ENCODE measurements at regions not wholly inside any gene's neighbourhood (a gene's known extent, or its start where the extent isn't known, plus 50 kb on each side); places are given as distances from the start of the nearest gene placed in this dataset.

DNA sequence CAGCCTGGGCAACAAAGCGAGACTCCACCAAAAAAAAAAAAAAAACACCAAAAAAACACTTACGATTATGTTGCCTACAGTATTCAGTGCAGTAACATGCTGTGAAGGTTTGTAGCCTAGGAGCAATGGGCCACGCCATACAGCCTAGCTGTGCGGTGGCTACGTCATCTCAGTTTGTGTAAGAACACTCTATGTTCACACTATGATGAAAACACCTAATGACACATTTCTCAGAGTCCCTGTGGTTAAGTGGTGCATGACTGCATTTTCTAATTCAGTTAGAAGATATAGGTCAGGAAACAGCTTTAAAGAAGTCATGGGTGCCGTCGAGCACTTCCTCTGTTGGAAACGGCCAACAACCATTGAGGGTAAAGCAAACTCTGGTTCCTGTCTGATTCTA, 75.7 kb upstream of the ANO1 start:
- no peak for DNase-seq

DNA sequence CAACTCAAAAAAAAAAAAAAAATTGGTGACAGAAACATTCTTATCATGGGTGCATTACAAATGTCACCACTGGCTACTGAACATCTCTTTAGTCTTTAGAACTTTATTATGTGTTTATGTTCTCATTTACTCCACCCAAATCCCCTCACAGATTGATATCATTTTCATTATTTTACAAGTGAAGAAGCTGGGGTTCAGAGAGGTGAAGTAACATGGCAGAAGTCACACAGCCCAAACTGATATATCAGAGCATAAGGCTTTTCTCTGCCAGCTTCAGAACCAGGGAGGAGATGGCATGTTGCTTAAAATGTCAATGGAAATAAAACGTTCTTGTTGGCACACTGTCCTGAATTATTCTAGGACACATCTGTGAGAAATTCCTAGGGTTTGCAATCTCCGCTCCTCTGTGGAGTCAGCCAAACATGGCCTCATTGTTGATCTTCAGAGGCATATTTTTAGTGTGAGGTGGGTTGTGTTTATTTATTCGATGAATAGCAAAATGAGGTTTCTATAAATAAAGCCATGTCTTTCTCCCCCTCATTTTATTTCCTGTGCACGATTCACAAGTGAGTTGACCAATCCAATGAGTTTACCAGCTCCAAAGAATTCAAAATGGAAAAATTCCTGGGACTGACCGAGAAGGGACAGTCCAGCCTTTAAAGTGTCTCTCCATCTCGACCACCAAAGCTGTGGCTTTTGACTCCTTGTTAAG, 72.9 kb upstream of the ANO1 start:
- DNase-seq: no peak

DNA sequence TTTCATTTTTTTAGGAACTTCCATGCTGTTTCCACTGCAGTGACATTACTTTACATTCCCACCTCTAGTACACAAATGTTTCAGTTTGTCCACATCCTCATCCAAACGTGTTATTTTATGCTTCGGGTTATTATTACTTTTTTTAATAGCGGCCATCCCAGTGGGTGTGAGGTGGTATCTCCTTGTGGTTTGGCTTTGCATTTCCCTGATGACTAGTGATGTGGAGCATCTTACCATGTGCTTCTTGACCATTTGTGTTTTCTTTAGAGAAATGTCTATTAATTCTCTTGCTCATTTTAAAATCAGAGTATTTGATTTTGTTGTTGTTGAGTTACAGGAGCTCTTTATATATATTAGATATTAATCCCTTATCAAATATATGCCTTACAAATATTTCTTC, 70.3 kb upstream of the ANO1 start:
- no peak for DNase-seq

DNA sequence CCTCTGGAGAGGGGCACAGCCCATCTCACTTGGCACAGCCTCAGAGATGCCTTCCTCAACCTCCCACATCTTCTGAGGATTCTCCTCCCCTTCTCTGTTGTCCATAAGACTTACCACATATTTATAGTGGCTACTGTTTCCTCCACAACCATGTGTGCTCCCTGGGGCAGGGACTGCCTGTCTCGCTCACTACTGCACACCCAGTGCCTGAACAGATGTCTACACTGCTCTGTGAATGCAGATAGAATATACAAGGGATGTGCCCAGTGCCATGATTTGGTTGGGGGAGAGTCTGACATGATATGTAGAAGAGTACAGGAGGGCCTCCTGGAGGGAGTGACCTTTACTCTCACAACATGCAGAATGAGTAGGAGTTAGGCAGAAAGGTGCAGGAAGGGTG, 67.3 kb upstream of the ANO1 start:
- DNase-seq: no peak

DNA sequence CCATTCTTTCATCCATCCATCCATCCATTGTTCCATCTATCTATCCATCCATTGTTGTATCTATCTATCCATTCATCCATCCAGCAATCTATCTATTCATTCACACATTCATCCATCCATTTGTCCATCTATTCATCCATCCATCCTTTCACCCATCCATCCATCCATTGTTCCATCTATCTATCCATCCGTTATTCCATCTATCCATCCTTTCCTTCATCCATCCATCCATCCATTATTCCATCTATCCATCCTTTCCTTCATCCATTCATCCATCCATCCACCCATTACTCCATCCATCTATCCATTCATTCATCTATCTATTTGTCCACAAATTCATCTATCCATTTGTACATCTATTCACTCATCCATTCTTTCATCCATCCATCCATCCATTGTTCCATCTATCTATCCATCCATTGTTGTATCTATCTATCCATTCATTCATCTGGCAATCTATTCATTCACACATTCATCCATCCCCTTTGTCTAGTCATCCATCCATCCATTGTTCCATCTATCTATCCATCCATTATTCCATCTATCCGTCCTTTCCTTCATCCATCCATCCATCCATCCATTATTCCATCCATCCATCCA, 65.9 kb upstream of the ANO1 start:
- DNase-seq: no peak

DNA sequence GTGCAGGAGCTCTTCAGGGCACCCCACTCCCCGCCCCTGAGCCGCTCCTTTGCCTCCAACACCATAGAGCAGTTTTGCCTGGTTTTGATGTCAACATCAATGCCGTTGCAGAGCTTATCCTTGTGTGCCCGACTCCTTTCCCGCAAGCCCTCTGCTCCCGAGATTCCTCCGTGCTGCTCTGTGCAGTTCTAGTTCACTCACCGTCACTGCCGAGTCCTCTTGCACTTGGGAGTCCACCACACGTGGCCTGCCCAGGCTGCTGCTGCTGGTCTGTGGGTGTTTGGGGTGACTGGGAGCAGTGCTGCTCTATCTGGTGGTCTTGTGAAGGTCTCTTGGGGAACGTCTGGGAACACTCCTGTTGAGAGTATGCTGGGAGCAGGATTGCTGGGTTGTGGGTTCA, 63.8 kb upstream of the ANO1 start:
- no peak for DNase-seq

DNA sequence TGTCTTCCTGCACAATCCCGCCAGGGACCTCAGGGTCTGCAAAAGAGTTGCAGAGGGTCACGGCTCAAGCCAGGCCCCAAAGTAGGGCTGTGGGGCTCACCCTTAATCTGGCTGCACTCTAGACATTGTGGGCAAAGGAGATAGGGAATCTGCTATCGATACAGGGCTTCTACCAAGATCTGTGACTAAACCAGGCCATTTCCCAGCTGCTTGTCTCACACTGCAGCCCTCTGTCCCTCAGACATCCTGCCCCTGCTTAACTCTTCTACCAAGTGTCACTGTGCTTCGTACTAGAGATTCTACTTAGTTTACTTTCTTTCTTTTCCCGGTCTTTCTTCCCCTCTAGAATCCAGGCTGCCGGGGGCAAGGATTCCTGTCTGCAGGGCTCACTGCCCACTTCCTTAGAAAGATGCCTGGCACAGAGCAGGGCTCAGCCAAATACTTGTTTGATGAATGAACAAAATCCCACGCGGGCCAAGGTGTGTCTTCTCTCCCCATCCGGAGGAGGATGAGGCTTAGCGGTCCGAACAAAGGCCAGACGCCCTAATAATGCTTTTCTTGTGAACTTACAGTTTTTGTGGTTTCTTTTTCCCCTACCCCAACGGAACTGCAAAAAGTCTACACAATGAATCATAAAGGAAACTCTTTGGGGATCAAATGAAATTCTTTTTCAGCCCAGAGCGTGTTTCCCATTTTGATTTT, 61.3 kb upstream of the ANO1 start:
- DNase-seq: no peak

DNA sequence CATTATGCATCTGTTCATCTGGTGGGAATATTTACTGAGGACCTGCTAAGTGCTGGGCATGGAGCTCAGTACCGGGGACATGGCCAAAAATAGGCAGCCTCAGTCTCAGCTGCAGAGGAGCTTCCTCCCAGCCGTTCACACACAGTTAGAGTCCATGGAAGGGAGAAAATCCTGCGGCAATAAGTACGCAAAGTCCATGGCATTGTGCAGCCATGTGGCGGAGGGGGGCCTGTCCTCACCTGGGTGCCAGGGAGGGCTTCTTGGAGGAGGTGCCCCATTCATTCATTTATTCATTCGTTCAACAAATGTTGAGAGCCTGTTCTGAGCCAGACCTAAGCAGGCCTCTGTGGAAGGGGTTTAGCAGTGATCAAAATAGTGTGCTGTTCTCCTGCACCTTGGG, 59.3 kb upstream of the ANO1 start:
- no peak for DNase-seq

DNA sequence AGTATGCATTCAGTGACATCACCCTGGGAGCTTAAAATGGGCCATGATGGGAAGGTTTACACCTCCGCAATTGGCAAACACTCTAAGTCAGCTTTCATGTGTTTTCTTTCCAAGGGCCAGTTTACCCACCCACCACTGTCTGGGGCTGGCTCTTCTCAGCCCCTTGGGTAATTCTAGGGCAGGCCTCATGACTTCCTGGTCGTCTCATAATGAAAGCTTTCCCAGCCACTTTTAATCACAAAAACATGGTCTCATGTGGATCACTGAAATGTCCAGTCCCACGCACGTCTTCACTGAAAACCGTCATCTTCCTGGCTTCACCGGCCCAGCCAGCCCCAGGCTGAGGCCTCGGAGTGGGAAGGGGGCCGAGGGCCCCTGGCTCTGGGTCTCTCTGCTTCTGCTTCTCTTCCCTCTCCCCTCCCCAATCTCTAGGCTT, 58.5 kb upstream of the ANO1 start:
- DNase-seq: no peak

DNA sequence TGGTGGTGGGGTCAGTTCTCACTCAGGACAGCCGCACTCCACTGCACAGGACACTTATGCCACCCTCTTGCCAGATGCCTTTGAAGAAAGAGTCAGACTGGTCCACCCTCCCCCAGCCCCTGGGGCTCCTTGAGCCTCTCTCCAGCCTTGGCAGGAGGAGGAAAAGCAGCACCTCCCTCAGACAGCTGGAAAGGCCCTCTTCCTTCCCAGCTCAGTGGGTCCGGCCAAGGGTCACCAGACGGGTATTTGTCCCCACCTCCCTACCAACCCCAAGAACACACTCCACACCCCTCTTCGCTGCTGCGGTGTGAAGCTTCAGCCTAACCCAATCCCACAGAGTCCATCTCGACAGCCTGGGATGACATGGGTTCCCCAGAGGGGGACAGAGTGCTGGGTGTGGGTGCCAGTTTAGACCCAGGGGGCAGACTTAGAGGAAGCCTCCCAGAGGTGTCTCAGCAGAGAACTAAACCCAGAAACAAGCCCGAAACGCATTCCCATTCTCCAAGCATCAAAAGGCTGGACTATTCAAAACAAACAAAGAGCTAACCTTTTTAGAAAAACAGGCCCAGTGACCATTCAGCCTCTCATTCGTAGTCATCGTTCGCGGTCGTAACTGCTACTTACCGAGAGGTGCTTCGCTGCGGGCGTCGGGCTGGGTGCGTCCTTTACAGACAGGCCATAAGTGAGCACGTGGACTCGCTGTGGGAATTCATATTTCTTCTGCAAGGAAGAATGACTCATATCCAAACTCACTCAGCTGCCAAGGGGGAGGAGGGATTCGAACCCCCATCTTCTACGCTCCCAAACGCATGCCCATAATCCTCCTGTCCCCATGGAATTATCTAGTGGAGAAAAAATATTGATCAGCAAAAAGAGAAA, 57.5 kb upstream of the ANO1 start:
- DNase-seq: no peak

DNA sequence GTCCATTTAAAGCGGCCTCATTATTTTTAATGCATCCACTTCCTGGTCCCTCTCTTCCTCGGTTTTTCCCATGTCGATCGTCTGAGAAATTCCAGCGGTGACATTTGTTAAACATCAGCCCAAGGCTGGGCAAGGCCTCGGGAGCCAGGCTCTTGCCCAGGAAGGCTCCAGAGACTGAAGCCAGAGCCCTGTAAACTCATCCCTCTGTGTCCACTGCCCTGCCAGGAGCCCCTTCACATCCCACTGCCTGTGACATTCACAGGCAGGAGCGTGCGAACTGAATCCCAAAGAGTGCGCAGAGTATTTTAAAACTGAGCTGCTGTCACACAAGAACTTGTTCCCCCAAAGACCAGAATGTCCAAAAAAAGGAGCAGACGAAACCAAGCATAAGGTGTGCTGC, 56.5 kb upstream of the ANO1 start:
- no peak for DNase-seq

DNA sequence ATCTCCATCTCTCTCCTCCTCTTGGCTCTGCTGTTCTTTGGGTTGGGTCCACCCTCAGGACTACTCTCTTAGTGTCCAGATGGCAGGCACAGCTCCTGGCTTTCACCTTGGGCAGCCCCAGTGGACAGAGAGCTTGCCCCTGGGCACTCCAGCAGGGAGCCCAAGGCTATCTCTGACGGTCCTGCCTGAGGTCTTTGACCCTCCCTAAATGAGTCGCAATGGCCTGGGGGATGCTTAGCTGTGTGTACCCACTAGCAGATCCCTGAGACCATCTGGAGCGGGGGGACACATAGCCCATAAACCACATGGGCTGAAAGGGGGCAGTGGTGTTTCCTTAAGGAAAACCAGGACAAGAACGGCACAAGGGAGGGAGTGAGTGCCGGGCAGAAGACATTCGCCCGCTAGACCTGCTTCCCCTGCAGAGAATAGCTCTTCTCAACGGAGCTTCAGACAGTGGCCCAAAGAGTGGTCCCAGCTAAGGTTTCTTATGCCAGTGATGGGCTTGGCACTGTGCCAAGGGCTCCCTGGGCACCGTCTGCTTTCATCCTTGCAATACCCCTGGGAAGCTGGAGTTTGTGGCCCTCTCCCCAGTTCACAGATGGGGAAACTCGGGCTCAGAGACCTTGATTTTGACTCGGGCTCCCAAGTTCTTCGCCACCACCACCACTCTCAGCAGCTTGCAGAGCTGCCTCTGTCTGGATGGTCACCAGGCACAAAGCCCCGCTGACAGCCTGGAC, 53.9 kb upstream of the ANO1 start:
- no peak for DNase-seq

DNA sequence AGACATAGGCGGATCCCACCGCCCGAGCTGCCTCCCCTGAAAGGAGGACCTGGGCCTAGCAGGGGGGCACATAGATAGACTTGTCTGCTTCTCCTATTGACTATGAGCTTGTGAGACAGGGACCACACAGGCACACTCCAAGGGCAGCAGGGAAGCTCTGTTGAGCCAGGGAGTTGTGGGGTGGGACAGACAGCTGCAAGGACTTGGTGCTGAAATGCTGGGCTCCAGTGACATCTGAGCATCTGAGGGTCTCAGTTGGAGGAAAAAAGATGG, 53.4 kb upstream of the ANO1 start:
- no peak for DNase-seq

DNA sequence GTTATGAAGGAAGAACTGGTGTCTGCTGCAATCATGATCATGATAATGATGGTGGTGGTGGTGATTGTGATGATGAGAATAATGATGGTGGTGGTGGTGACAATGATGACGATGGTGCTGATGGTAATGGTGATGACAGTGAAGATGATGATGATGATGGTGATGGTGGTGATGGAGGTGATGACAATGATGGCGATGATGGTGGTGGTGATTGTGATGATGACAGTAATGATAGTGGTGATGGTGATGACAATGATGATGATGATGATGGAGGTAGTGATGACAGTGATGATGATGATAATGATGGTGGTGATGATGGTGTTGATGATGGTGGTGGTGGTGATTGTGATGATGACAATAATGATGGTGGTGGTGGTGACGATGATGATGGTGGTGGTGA, 52.8 kb upstream of the ANO1 start:
- DNase-seq: no peak

DNA sequence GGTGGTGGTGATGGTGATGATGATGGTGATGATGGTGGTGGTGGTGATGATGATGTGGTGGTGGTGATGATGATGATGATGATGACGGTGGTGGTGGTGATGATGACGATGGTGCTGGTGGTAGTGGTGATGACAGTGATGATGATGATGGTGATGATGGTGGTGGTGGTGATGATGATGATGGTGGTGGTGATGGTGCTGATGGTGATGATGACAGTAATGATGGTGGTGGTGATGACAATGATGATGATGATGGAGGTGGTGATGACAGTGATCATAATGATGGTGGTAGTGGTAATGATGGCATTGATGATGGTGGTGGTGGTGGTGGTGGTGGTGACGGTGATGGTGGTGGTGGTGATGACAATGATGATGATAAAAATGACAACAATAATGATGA, 52.1 kb upstream of the ANO1 start:
- no peak for DNase-seq

DNA sequence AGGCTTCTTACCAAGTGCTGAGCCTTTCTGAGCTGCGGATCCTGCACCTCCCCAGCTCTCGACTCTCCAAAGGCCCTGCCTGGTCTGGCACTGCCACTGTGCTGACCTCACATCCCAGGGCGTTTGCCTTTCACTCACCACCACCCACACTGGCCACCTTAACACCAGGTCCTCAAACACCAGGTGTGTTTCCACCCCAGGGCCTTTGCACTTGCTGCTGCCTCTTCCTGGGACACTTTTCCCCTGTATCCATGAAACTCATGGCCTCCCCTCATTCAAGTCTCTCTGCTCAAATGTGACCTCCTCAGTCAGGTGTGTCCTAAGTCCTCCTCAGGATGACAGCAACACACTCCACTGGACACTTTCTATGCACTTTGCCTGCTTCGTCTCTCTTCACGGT, 51.4 kb upstream of the ANO1 start:
- no peak for DNase-seq

DNA sequence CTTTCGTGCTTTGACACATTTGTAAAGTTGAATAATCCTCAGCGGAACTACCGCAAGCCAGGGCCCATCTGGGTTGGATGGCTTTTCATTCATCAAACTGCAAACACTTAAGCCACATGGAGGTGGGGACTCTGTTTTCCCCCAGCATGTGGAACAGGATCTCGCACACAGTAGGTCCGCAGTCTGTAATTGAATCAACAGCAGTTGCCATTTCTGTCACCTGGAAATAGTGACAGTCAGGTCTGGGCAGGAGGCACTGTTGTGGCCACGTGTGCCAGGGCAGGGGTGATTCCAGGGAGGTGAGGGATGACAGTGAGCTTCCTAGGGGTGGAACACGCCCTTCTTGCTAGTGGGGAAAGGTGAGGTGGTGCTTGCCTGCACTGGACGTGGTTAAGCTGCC, 50.7 kb upstream of the ANO1 start:
- DNase-seq: no peak

DNA sequence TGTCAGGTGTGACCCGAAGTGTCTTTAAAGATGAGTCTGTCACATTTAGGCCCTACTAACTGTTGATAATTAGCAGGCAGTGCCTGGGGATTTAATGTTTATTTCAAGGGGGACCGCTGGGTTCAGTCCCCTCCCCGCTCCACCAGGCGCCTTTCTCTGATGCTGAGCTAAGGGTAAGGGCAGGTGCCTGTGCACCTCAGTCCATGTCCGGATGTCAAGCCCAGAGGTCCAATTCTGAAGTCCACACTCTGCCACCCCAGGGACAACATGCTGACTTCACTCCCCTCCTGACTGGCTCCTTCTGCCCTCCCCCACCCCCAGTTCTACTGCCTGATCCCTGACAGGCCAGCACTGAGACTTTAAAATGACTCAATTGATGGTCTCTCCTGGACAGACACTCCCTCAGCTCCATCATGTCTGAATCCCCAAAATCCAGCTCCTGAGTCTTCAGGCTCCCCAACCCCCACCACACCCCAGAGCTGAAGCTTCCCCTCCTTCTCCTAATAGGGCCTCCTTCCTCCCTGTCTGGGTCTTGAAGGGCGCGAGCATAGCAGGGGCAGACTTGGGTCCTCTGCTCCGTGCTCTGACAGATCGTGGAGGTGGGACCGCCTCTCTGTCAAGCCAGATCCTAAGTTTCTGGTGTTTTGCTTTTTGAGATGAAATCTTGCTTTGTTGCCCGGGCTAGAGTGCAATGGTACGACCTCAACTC, 49.8 kb upstream of the ANO1 start:
- no peak for DNase-seq
